GM23338 (cell line): ENCODE measurements at regions not wholly inside any gene's neighbourhood (a gene's known extent, or its start where the extent isn't known, plus 50 kb on each side); places are given as distances from the start of the nearest gene placed in this dataset.

Experiments
- ATAC-seq: fragments of 200-7000 bp; cut with Tn5 transposase; 3 replicates; pipeline ENCODE4 v1.9.1; 2020
- DNase-seq: peaks from one replicate; pipeline ENCODE4 v3.0.0-alpha.2; 2015; ENCODE audit warnings: low spot score
- H2AFZ ChIP-seq: fragments of 200-600 bp; sonication (generic); 2 replicates; pipeline ENCODE4 v1.8.0; 2016; ENCODE audit warnings: antibody characterized with exemption, mild to moderate bottlenecking, moderate library complexity
- H3F3A ChIP-seq: fragments of 200-600 bp; sonication (generic); replicated peaks from 2 replicates; pipeline ENCODE4 v1.8.0; 2017; ENCODE audit warnings: antibody characterized with exemption, mixed run types, low read depth
- H3K27ac ChIP-seq: fragments of 200-600 bp; sonication (generic); 2 replicates; pipeline ENCODE4 v1.6.1; 2016; ENCODE audit warnings: low read depth
- H3K27me3 ChIP-seq: fragments of 200-600 bp; sonication (generic); 2 replicates; pipeline ENCODE4 v1.8.0; 2016; ENCODE audit warnings: mild to moderate bottlenecking, mixed run types, moderate library complexity; ENCODE audit not compliant: insufficient read depth
- H3K36me3 ChIP-seq: fragments of 200-600 bp; sonication (generic); 2 replicates; pipeline ENCODE4 v1.8.0; 2016; ENCODE audit warnings: mild to moderate bottlenecking; ENCODE audit not compliant: insufficient read depth
- H3K4me1 ChIP-seq: fragments of 200-600 bp; sonication (generic); 2 replicates; pipeline ENCODE4 v1.8.0; 2016; ENCODE audit warnings: mild to moderate bottlenecking, moderate library complexity; ENCODE audit not compliant: insufficient read depth
- H3K4me2 ChIP-seq: fragments of 200-600 bp; sonication (generic); 2 replicates; pipeline ENCODE4 v1.7.1; 2017; ENCODE audit warnings: mixed run types
- H3K4me3 ChIP-seq: fragments of 200-600 bp; sonication (generic); 2 replicates; pipeline ENCODE4 v1.6.1; 2016; ENCODE audit warnings: mixed run types
- H3K79me2 ChIP-seq: fragments of 200-600 bp; sonication (generic); replicated peaks from 2 replicates; pipeline ENCODE4 v1.8.0; 2017; ENCODE audit warnings: mild to moderate bottlenecking; ENCODE audit not compliant: insufficient read depth
- H3K9me2 ChIP-seq: fragments of 200-600 bp; sonication (generic); 2 replicates; pipeline ENCODE4 v1.8.0; 2017; ENCODE audit not compliant: insufficient read depth
- H4K20me1 ChIP-seq: fragments of 200-600 bp; sonication (generic); replicated peaks from 2 replicates; pipeline ENCODE4 v1.8.0; 2017; ENCODE audit warnings: mild to moderate bottlenecking; ENCODE audit not compliant: insufficient read depth
- H3K27ac Mint-ChIP-seq: 2 replicates; pipeline ENCODE4 v1.8.0; 2020; ENCODE audit warnings: inconsistent platforms, mild to moderate bottlenecking, moderate library complexity, mixed read lengths
- H3K27me3 Mint-ChIP-seq: 3 replicates; pipeline ENCODE4 v1.8.0; 2022; ENCODE audit warnings: low read depth, mild to moderate bottlenecking, moderate library complexity, mixed read lengths, inconsistent platforms; ENCODE audit not compliant: insufficient read depth, poor library complexity
- H3K36me3 Mint-ChIP-seq: 3 replicates; pipeline ENCODE4 v1.8.0; 2021; ENCODE audit warnings: low read depth, mild to moderate bottlenecking, inconsistent platforms, moderate library complexity, mixed read lengths
- H3K4me1 Mint-ChIP-seq: 3 replicates; pipeline ENCODE4 v1.8.0; 2020; ENCODE audit warnings: mild to moderate bottlenecking, inconsistent platforms, mixed read lengths
- H3K4me3 Mint-ChIP-seq: 3 replicates; pipeline ENCODE4 v1.8.0; 2021; ENCODE audit warnings: moderate library complexity, mild to moderate bottlenecking, inconsistent platforms, mixed read lengths
- H3K9me3 Mint-ChIP-seq: 3 replicates; pipeline ENCODE4 v1.8.0; 2020; ENCODE audit warnings: moderate library complexity, mild to moderate bottlenecking, inconsistent platforms, mixed read lengths
- EZH2 ChIP-seq: fragments of 200-600 bp; sonication (generic); IDR thresholded peaks from one replicate; pipeline ENCODE4 v1.8.0; 2017; ENCODE audit warnings: antibody characterized with exemption, mild to moderate bottlenecking, low read depth; ENCODE audit not compliant: unreplicated experiment
- EZH2phosphoT487 ChIP-seq: fragments of 200-600 bp; sonication (generic); IDR thresholded peaks from one replicate; pipeline ENCODE4 v1.8.1; 2018; ENCODE audit warnings: antibody characterized with exemption; ENCODE audit not compliant: unreplicated experiment
- JUNB ChIP-seq: IDR thresholded peaks from one replicate; pipeline ENCODE4 v1.6.1; 2016; ENCODE audit warnings: antibody characterized with exemption; ENCODE audit not compliant: unreplicated experiment
- POLR2AphosphoS5 ChIP-seq: IDR thresholded peaks from 2 replicates; pipeline ENCODE4 v1.6.1; 2016; ENCODE audit warnings: antibody characterized with exemption, low read depth
- STAT1 ChIP-seq: IDR thresholded peaks from one replicate; pipeline ENCODE4 v1.6.1; 2016; ENCODE audit warnings: antibody characterized with exemption; ENCODE audit not compliant: unreplicated experiment
- ZNF114 ChIP-seq: fragments of 250-450 bp; sonication (Bioruptor Pico); IDR thresholded peaks from 2 replicates; pipeline ENCODE4 v1.5.0; 2020; ENCODE audit warnings: mild to moderate bottlenecking, moderate library complexity
- TF ChIP-seq, protein P1 (sequence below): fragments of 250-450 bp; sonication (Bioruptor Pico); IDR thresholded peaks from 2 replicates; pipeline ENCODE4 v1.5.0; 2020; ENCODE audit warnings: mild to moderate bottlenecking, moderate library complexity

DNA sequence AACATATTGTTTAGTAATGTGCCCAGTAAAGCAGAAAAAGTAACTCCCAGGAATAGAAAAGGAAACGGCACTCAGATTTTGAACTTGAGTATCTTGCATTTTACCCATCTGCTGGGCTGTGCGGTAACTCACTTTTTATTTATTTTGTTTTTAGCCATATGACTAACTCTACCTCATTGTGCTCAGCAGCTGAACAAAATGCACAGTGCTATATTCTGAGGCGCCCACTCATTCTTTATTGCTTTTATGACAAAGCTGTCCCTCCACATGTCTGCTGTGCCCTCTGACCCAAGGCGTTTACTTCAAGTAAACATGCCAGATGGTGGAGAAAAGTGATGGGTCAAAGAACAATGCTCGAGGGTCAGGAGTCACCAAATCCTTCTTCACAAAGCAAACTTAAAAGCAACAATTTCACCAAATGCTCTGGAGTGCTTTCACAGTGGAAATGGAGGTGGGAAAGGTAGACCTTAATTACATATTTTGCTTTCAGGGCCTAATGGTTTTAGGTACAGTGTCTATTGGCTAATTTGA, 215.2 kb upstream of the ELAVL2 start:
- Histone ChIP-seq H3K4me2 (no peak overlapping the region), H3K4me1 (peaks cover 20% of the 10 kb centered on the region), H3K4me3 (no peak overlapping the region), H3K27ac (no peak overlapping the region), H3F3A (no peaks in the 10 kb centered on the region), H3K36me3 (no peaks in the 10 kb centered on the region), H2AFZ (peak overlapping the region; percentile 80; the same call in 1 of the 2 replicates), H3K27me3 (no peaks in the 10 kb centered on the region), H3K79me2 (no peaks in the 10 kb centered on the region), H4K20me1 (no peaks in the 10 kb centered on the region), H3K9me2 (no peaks in the 10 kb centered on the region)
- no peaks in the 10 kb centered on the region for H3K9me3 Mint-ChIP-seq
- no peak overlapping the region for H3K4me3 Mint-ChIP-seq
- ATAC-seq (no peak), DNase-seq (no peak)
- TF ChIP-seq POLR2AphosphoS5 = no peak
- no peak for TF ChIP-seq STAT1
- TF ChIP-seq EZH2phosphoT487 = no peak
- TF ChIP-seq EZH2 = no peak
- no peak for TF ChIP-seq ZNF114 (CRISPR knock-in tag)
- TF ChIP-seq, protein P1, sequence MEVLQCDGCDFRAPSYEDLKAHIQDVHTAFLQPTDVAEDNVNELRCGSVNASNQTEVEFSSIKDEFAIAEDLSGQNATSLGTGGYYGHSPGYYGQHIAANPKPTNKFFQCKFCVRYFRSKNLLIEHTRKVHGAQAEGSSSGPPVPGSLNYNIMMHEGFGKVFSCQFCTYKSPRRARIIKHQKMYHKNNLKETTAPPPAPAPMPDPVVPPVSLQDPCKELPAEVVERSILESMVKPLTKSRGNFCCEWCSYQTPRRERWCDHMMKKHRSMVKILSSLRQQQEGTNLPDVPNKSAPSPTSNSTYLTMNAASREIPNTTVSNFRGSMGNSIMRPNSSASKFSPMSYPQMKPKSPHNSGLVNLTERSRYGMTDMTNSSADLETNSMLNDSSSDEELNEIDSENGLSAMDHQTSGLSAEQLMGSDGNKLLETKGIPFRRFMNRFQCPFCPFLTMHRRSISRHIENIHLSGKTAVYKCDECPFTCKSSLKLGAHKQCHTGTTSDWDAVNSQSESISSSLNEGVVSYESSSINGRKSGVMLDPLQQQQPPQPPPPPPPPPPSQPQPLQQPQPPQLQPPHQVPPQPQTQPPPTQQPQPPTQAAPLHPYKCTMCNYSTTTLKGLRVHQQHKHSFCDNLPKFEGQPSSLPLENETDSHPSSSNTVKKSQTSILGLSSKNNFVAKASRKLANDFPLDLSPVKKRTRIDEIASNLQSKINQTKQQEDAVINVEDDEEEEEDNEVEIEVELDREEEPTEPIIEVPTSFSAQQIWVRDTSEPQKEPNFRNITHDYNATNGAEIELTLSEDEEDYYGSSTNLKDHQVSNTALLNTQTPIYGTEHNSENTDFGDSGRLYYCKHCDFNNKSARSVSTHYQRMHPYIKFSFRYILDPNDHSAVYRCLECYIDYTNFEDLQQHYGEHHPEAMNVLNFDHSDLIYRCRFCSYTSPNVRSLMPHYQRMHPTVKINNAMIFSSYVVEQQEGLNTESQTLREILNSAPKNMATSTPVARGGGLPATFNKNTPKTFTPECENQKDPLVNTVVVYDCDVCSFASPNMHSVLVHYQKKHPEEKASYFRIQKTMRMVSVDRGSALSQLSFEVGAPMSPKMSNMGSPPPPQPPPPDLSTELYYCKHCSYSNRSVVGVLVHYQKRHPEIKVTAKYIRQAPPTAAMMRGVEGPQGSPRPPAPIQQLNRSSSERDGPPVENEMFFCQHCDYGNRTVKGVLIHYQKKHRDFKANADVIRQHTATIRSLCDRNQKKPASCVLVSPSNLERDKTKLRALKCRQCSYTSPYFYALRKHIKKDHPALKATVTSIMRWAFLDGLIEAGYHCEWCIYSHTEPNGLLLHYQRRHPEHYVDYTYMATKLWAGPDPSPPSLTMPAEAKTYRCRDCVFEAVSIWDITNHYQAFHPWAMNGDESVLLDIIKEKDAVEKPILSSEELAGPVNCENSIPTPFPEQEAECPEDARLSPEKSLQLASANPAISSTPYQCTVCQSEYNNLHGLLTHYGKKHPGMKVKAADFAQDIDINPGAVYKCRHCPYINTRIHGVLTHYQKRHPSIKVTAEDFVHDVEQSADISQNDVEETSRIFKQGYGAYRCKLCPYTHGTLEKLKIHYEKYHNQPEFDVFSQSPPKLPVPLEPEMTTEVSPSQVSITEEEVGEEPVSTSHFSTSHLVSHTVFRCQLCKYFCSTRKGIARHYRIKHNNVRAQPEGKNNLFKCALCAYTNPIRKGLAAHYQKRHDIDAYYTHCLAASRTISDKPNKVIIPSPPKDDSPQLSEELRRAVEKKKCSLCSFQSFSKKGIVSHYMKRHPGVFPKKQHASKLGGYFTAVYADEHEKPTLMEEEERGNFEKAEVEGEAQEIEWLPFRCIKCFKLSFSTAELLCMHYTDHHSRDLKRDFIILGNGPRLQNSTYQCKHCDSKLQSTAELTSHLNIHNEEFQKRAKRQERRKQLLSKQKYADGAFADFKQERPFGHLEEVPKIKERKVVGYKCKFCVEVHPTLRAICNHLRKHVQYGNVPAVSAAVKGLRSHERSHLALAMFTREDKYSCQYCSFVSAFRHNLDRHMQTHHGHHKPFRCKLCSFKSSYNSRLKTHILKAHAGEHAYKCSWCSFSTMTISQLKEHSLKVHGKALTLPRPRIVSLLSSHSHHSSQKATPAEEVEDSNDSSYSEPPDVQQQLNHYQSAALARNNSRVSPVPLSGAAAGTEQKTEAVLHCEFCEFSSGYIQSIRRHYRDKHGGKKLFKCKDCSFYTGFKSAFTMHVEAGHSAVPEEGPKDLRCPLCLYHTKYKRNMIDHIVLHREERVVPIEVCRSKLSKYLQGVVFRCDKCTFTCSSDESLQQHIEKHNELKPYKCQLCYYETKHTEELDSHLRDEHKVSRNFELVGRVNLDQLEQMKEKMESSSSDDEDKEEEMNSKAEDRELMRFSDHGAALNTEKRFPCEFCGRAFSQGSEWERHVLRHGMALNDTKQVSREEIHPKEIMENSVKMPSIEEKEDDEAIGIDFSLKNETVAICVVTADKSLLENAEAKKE (CRISPR knock-in tag) = no peak
- no peak for TF ChIP-seq JUNB
- H3K27ac Mint-ChIP-seq = no peak overlapping the region
- H3K36me3 Mint-ChIP-seq = no peaks in the 10 kb centered on the region
- no peaks in the 10 kb centered on the region for H3K27me3 Mint-ChIP-seq
- peaks cover 20% of the 10 kb centered on the region for H3K4me1 Mint-ChIP-seq
